ENCODE measurements at regions not wholly inside any gene's neighbourhood (a gene's known extent, or its start where the extent isn't known, plus 50 kb on each side); places are given as distances from the start of the nearest gene placed in this dataset.
"Not testable (repeated sequence)": the region's sequence is repeated elsewhere in the genome, so short reads cannot be mapped to it uniquely, and the experiment has no call there.

DNA sequence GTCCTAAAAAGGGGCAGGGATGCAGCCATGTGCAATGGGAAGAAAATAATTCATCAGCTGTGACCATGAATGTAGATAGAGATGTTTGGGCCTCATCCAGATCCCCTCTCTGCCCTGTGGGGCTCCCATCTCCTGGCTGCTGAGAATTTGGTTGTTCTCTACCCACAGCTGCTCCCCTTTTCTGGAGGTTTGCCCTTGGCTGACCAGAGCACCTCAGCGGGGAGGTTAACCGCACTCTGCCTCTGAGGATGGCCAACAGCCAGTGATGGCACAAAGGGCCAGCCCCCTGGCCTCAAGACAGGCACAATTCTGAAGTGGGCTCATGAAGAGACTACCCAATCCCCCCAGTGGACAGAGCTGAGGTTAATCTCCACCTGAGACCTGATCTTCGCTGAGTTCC is 61.5 kb upstream of the SERP2 start:
- no peak overlapping the region for H3K4me3 ChIP-seq (ENCODE audit: low read depth, low read length)
- TF ChIP-seq, protein P1, sequence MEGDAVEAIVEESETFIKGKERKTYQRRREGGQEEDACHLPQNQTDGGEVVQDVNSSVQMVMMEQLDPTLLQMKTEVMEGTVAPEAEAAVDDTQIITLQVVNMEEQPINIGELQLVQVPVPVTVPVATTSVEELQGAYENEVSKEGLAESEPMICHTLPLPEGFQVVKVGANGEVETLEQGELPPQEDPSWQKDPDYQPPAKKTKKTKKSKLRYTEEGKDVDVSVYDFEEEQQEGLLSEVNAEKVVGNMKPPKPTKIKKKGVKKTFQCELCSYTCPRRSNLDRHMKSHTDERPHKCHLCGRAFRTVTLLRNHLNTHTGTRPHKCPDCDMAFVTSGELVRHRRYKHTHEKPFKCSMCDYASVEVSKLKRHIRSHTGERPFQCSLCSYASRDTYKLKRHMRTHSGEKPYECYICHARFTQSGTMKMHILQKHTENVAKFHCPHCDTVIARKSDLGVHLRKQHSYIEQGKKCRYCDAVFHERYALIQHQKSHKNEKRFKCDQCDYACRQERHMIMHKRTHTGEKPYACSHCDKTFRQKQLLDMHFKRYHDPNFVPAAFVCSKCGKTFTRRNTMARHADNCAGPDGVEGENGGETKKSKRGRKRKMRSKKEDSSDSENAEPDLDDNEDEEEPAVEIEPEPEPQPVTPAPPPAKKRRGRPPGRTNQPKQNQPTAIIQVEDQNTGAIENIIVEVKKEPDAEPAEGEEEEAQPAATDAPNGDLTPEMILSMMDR (conservative IDR thresholded peaks at IDR 0.05; ENCODE audit: low read depth, low read length), result no peak
- DNase-seq (ENCODE audit: low read depth), result no peak

DNA sequence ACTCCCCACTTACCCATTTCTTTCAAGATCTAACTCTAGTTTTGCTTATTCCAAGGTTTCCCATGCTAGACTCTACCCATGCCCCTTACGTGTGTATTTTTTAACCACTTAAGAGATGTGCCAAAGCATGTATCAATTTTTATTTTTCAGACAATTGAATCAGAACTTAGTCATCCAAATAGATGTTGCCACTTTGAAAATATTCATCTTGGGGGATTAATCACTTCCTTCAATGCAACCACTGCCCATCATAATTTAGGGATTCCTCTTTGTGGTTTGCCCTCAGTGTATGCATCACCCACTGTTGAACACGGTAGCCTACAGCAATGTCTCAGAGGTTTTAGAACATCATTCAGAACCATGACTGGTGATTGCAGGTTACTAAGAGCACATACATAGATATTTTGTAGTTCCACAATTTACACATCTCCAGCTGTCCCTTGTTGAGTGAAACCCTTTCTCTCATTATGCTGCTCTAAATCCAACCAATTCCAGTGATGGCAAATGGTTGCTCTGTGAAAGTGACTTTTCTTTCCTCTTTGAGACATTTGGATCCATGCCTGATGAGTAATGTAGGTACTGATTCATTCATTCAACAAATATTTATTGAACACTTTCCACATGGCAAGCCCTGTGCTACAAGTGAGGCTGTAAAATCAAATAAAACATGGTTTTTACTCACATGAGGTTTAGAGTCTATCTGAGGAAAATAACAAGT is 60.6 kb upstream of the SERP2 start:
- H3K4me3 ChIP-seq (ENCODE audit: low read depth, low read length), result no peak overlapping the region
- peak; percentile 76 for DNase-seq (ENCODE audit: low read depth)
- TF ChIP-seq, protein P1 (conservative IDR thresholded peaks at IDR 0.05; ENCODE audit: low read depth, low read length), result no peak

DNA sequence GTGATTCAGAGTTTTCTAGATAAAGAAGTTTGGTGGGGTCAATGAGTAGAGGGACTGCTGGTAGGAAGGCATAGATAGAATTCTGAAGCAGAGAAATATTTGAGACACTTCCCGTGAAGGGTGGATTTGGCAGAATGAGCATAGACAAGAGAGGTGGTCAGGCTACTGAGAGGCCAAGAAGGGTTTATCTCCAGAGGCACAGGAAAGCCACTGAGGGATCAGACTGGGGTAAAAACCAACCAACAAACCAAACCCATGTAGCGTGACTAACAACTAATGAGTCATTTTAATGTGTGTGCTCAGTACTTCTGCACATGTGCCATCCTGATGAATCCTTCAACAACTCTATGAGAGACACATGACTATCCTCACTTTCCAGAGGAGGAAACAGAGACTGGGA is 60.0 kb upstream of the SERP2 start:
- no peak overlapping the region for H3K4me3 ChIP-seq (ENCODE audit: low read depth, low read length)
- TF ChIP-seq, protein P1 (conservative IDR thresholded peaks at IDR 0.05; ENCODE audit: low read depth, low read length), result no peak
- DNase-seq (ENCODE audit: low read depth), result peak; percentile 63

DNA sequence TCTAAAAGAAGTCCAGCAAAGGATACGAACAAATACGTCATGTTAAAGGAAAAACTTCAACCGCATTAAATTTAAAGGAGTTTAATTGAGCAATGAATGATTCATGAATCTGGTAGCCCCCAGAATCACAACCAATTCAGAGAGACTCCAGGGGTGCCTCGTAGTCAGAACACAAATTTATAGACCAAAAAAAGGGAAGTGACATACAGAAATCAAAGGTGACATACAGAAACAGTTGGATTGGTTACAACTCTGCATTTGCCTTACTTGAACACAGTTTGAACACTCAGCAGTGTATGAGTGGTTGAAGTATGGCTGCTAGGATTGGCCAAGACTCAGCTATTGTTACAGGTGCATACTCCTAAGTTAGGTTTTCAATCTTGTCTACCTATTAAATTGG is 59.5 kb upstream of the SERP2 start:
- DNase-seq (ENCODE audit: low read depth); H3K4me3 ChIP-seq (ENCODE audit: low read depth, low read length): not testable (repeated sequence)

DNA sequence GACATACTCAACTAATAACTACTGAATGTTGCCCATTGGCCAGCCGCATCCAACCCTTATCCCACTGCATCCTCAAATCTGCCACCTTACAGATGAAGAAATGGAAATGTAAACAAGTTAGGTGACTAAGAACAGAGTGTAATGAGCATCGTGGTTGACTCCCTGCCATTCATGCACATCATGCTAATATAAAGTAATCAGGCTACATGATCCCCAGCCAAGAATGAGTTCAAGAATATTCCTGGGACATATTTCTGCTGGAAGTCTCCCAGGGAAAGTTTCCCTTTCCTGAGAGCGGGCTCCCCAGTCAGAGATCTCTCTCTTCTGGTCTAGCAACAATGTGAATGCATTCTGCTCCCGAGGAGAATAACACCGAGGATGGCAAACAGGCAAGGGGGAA is 55.9 kb upstream of the SERP2 start:
- no peak overlapping the region for H3K4me3 ChIP-seq (ENCODE audit: low read depth, low read length)
- DNase-seq (ENCODE audit: low read depth), result no peak

DNA sequence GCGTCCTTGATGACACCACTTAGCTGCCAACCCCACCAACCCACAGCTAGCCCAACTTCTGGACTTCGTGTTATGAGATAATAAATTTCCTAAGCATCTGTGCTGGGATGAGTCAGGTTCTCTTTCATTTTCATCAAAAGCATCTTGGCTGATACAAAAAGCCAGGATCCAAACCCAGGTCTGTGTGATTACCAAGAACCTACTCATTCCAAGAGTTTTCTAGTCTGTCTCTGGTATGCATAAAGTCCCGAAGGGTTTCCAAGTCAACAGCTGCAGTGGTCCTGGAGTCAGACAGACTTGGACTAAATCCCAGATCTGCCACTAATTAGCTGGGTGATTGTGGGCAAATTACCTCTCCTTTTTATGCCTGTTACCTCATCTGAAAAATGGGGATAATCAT is 55.5 kb upstream of the SERP2 start:
- no peak overlapping the region for H3K4me3 ChIP-seq (ENCODE audit: low read depth, low read length)
- TF ChIP-seq, protein P1 (conservative IDR thresholded peaks at IDR 0.05; ENCODE audit: low read depth, low read length), result no peak
- DNase-seq (ENCODE audit: low read depth), result no peak

More for the DNA sequence above, 55.9 kb upstream of the SERP2 start:
- TF ChIP-seq, protein P1 (conservative IDR thresholded peaks at IDR 0.05; ENCODE audit: low read depth, low read length), result no peak

DNA sequence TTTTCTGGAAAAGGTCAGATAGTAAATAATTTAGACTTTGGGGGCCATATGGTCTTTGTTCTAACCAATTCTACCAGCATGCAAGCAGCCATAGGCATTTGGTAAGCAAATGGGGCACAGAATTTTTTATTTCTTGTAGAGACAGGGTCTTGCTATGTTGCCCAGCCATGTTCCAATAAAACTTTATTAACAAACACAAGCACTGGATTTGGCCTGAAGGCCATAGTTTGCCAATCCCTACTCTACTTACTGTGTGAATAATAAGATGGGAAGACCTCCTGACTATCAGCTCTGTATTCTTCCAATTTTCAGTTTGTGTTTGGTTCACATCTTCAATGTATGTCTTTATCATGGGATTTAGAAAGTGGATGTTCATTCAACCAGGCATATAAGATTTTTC is 53.0 kb upstream of the SERP2 start:
- no peak overlapping the region for H3K4me3 ChIP-seq (ENCODE audit: low read depth, low read length)
- TF ChIP-seq, protein P1 (conservative IDR thresholded peaks at IDR 0.05; ENCODE audit: low read depth, low read length), result no peak
- no peak for DNase-seq (ENCODE audit: low read depth)
